Kidney capillary endothelial cell (primary cell): ENCODE measurements at regions not wholly inside any gene's neighbourhood (a gene's known extent, or its start where the extent isn't known, plus 50 kb on each side); places are given as distances from the start of the nearest gene placed in this dataset.

Experiments
- DNase-seq: peaks from one replicate; pipeline ENCODE4 v3.0.0-alpha.2; 2018; ENCODE audit warnings: low spot score

GRCh38 chr6:169887529-169888140 lies 136.2 kb downstream of the ERMARD start:
- DNase-seq = no peak

GRCh38 chr6:169886631-169887227 lies 135.3 kb downstream of the ERMARD start:
- no peak for DNase-seq

DNA sequence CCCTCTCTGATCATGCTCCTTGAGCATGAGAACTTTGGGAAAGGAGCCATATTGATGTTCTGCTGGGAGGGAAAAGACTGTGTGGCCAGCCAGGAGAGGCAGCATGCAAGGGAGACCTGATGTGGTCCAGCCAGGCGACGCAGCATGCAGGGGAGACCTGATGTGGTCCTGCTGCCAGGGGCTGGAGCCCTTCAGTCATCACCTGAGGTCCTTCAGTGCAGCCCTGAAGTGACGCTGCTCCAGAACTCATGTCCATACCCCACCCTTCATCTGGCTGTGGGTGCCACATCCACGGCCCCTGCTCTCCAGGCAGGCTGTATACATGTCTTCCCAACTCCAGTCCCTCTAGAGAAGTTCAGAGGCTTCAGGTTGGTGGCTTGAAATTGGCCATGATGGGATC lies 134.4 kb downstream of the ERMARD start:
- DNase-seq = no peak

DNA sequence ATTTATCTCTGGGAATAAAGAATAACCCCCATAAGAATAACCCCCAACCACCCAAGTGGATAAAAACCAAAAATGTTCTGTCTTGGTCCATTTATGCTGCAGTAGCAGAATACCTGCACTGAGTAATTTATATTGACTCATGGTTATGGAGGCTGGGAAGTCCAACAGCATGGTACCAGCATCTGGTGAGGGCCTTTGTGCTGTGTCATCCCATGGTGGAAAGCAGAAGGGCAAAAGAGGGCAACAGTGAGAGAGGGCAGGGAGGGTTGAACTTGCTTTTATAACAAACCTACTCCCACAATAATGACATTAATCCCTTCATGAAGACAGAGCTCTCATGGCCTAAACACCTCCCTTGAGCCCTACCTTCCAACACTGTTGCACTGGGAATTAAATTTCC lies 133.7 kb downstream of the ERMARD start:
- no peak for DNase-seq

GRCh38 chr6:169884158-169884557 lies 132.7 kb downstream of the ERMARD start:
- no peak for DNase-seq

GRCh38 chr6:169883316-169883715 lies 131.9 kb downstream of the ERMARD start:
- DNase-seq = no peak

DNA sequence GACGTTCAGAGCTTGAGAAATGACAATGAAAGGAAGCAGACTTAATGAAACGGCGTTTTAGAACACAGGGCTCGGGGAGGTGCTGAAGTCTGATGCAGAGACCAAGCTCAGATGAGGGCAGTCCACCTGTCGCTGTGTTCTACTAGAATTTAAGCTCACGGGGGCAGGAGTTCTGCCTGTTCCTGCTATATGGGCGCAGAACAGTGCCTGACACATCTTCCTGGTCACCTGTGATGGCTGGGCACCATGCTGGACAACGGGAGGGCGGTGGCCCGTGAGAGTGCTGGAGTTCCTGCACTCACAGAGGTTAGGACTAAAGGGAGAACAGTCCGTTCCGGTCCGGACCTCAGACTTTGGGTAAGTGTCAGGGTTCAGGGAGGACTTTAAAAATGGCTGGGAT lies 130.6 kb downstream of the ERMARD start:
- DNase-seq = no peak

- no peak for DNase-seq
Measured at GRCh38 chr6:169881398-169881797, 130.0 kb downstream of the ERMARD start.

DNA sequence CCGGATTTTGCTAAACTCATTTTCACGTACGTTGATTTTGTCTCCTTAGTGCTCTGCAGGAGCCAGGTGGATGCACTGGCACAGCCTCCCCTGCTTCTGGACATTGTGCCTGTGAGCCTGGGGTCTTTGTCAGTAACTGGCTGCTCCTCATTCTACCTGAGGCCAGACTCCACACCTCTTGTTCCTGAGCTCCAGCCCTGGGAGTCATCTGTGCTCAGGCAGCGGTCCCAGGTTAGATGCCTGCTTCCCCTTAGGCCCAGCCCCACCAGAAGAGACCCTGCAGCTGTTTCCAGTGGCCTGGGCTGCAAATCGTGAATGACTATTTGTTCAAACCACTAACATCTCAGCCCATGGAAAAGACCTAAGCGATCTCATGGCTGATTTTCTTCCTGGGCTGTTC lies 129.1 kb downstream of the ERMARD start:
- no peak for DNase-seq

GRCh38 chr6:169869301-169869700 lies 117.9 kb downstream of the ERMARD start:
- no peak for DNase-seq

DNA sequence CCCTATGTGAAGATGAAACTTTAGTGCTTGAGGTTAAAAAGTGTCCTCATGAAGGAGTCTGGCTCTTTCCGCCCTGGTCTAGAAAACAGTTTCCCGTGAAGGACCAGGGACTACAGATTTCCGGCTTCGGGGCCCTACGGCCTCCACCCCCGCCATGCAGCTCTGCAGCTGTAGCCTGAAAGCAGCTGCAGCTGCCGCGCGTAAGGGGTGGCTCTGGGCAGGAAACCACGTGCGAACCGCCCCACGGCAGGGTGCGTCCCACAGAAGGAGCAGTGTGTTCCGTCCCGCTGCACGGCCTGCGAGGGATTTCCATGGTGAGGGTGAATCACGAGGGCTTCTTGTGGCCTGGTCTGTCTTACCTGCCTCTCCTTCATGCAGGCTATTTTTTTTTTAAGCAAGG lies 117.0 kb downstream of the ERMARD start:
- peak; percentile 7 for DNase-seq

- DNase-seq = no peak
Measured at GRCh38 chr6:169867751-169868191, 116.3 kb downstream of the ERMARD start.

- DNase-seq = no peak
Measured at GRCh38 chr6:169866668-169867521, 115.5 kb downstream of the ERMARD start.

- no peak for DNase-seq
Measured at GRCh38 chr6:169866140-169866534, 114.7 kb downstream of the ERMARD start.

DNA sequence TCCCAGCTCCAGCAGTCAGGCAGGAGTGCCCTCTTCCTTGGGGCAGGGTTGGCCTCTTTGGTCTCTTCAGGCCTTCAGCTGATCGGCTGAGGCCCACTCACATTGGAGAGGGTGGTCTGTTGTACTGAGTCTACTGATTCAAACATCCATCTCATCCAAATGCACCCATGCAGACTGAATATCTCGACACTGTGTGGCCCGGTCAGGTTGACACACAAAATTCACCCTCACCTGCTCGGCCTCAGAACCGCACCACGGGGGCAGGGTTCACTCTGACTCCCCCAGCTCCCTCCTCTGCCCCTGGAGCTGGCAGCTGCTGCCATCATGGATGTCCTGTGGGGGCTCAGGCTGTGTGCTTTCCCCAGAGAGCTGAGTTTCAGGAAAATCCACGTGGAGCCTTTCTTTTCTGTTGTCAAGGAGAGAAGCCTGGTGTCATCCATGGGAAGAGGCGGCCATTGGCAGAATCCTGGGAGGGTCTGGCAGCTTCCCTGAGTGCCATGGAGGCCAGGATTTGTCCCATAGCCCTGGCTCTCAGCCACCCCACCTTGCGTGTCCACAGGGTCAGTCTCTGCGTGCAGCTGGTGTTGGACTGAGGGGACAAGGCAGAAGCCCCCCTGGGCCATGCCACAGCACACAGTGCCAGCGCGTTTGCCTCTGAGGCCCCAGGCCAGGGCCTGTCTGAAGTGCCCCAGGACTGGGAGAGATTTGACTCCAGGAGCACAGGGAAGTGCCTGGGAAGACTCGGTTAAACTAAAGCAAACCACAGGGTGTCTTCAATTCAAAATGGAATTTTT lies 114.1 kb downstream of the ERMARD start:
- no peak for DNase-seq

GRCh38 chr6:169864148-169865020 lies 113.0 kb downstream of the ERMARD start:
- no peak for DNase-seq

GRCh38 chr6:169863710-169864109 lies 112.3 kb downstream of the ERMARD start:
- DNase-seq = no peak

DNA sequence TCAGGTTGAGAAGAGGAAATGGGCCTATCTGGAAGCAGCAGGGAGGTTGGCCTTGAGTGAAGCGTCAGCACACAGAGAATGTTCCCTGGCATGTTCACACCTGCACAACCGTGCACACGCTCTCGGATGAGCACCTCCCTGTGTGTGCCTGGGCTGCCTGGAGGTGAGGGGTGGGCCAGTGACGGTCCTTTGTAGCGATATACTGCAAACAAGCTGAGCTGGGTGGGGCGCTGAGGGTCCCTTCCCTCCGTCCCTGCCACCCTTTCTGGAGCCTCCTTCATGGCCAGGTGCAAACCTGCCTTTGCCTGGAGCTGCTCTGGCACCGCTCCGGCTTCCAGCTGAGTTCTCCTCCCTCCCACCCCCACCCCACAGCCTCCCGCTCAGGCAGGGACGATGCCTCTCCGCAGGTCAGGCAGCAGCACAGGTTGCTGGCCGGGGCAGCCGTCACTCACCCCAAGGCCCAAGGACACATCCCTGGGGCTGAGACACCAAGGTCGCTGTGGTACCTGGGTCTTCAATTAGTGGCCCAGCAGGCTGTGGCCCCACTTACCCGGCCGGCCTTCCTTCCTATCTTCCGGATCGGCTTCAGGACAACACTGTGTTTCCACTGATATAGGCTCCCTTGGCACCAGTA lies 111.6 kb downstream of the ERMARD start:
- DNase-seq = no peak

GRCh38 chr6:169862043-169862891 lies 110.8 kb downstream of the ERMARD start:
- no peak for DNase-seq
